ENCODE measurements at regions not wholly inside any gene's neighbourhood (a gene's known extent, or its start where the extent isn't known, plus 50 kb on each side); places are given as distances from the start of the nearest gene placed in this dataset.

DNA sequence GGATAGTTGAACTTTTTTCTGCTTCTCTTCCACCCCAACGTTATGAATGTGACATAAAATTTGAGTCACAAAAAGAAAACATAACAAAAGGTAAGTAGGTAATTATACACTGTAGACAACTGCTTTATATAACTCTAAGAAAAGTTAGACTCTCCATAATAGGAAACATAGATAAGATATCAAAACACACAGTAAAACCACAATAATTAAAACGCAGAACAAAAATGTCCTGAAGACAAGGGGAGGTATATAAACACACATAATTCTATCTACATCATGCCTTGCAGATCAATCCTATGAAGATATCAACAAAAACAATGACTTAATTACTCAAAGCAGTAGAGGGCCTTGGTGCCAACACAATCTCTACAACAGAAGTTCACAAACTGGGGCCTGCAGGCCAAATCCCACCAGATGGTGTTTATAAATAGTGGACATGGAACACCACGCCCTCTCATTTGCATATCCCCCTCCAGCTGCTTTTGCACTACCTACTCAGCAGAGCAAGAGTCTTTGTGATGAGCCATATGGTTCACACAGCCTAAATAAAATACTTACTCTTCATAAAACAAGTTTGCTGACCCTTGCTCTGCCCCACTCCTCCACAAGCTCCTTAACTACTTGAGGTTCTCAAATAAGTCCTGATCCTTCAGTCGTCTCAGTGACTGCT is 254.7 kb downstream of the KLF12 start:
- TF ChIP-seq, protein P1, sequence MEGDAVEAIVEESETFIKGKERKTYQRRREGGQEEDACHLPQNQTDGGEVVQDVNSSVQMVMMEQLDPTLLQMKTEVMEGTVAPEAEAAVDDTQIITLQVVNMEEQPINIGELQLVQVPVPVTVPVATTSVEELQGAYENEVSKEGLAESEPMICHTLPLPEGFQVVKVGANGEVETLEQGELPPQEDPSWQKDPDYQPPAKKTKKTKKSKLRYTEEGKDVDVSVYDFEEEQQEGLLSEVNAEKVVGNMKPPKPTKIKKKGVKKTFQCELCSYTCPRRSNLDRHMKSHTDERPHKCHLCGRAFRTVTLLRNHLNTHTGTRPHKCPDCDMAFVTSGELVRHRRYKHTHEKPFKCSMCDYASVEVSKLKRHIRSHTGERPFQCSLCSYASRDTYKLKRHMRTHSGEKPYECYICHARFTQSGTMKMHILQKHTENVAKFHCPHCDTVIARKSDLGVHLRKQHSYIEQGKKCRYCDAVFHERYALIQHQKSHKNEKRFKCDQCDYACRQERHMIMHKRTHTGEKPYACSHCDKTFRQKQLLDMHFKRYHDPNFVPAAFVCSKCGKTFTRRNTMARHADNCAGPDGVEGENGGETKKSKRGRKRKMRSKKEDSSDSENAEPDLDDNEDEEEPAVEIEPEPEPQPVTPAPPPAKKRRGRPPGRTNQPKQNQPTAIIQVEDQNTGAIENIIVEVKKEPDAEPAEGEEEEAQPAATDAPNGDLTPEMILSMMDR (conservative IDR thresholded peaks at IDR 0.05; ENCODE audit: low read length), result no peak
- no peak for TF ChIP-seq EZH2phosphoT487 (IDR thresholded peaks at IDR 0.05; ENCODE audit: borderline replicate concordance, low read depth, low read length)
